CD14-positive monocyte (primary cell): ENCODE measurements at regions not wholly inside any gene's neighbourhood (a gene's known extent, or its start where the extent isn't known, plus 50 kb on each side); places are given as distances from the start of the nearest gene placed in this dataset.

Experiments used
- DNase-seq, 3 donors: peaks; one replicate each; pipeline ENCODE4 v3.0.0-alpha.2; 2011 to 2022
- H2AFZ ChIP-seq: 2 replicates; pipeline ENCODE4 v1.6.0; 2012; ENCODE audit warnings: mild to moderate bottlenecking, low read depth, low read length, inconsistent platforms; ENCODE audit not compliant: insufficient read depth, poor library complexity, severe bottlenecking
- H3K27ac ChIP-seq, 2 donors: 1 replicate in 1 of 2; 2 replicates in 1 of 2; pipeline ENCODE4 v1.5.1; 2012 to 2013; ENCODE audit warnings: low read length in 2 of 2, control low read depth in 1 of 2, inconsistent platforms in 1 of 2, low read depth in 1 of 2, mild to moderate bottlenecking in 1 of 2
- H3K27me3 ChIP-seq, 2 donors: one replicate each; pipeline versions ENCODE4 v1.6.0 to v1.6.1; 2011 to 2013; ENCODE audit warnings: low read length in 2 of 2; ENCODE audit not compliant: control insufficient read depth in 2 of 2, insufficient read depth in 2 of 2
- H3K36me3 ChIP-seq, 2 donors: replicated peaks in 1 of 2; 1 replicate in 1 of 2; 2 replicates in 1 of 2; pipeline versions ENCODE4 v1.5.1 to v1.6.1; 2012 to 2013; ENCODE audit warnings: low read length in 2 of 2, control low read depth in 1 of 2, inconsistent platforms in 1 of 2, mild to moderate bottlenecking in 1 of 2; ENCODE audit not compliant: insufficient read depth in 2 of 2, control insufficient read depth in 1 of 2
- H3K4me1 ChIP-seq, 2 donors: 1 replicate in 1 of 2; 2 replicates in 1 of 2; pipeline versions ENCODE4 v1.5.1 to v1.6.1; 2012 to 2013; ENCODE audit warnings: low read length in 2 of 2, control low read depth in 1 of 2, inconsistent platforms in 1 of 2, mild to moderate bottlenecking in 1 of 2, moderate library complexity in 1 of 2; ENCODE audit not compliant: insufficient read depth in 2 of 2, control insufficient read depth in 1 of 2
- H3K4me2 ChIP-seq: replicated peaks from 2 replicates; pipeline ENCODE3; 2012; ENCODE audit warnings: low read length, moderate library complexity, mild to moderate bottlenecking; ENCODE audit not compliant: poor library complexity, severe bottlenecking; ENCODE audit errors: extremely low read depth
- H3K4me3 ChIP-seq, 3 experiments: fragments of 200-600 bp in 1 of 3; sonication (generic) in 1 of 3; replicated peaks in 1 of 3; 1 replicate in 2 of 3; 2 replicates in 1 of 3; pipeline ENCODE4 v1.5.1; 2011 to 2013; ENCODE audit warnings: low read length in 3 of 3, mild to moderate bottlenecking in 3 of 3, control low read depth in 2 of 3, low read depth in 2 of 3, inconsistent platforms in 1 of 3, moderate library complexity in 1 of 3
- H3K79me2 ChIP-seq: 2 replicates; pipeline ENCODE4 v1.6.0; 2012; ENCODE audit warnings: mild to moderate bottlenecking, control low read depth, inconsistent platforms, low read length, moderate library complexity; ENCODE audit not compliant: insufficient read depth
- H3K9ac ChIP-seq: 2 replicates; pipeline ENCODE4 v1.6.0; 2017; ENCODE audit warnings: low read length, mild to moderate bottlenecking; ENCODE audit not compliant: insufficient read depth, poor library complexity, severe bottlenecking
- H3K9me3 ChIP-seq, 2 donors: replicated peaks in 1 of 2; 1 replicate in 1 of 2; 2 replicates in 1 of 2; pipeline versions ENCODE4 v1.5.1 to v1.6.1; 2012 to 2013; ENCODE audit warnings: low read length in 2 of 2, control low read depth in 1 of 2; ENCODE audit not compliant: control insufficient read depth in 1 of 2, insufficient read depth in 1 of 2
- H4K20me1 ChIP-seq: 2 replicates; pipeline ENCODE4 v1.6.0; 2012; ENCODE audit warnings: mild to moderate bottlenecking, low read length, control low read depth, moderate library complexity; ENCODE audit not compliant: insufficient read depth
- H3K27ac Mint-ChIP-seq, 7 donors: one replicate each; pipeline ENCODE4 v1.8.0; 2020; ENCODE audit warnings: mild to moderate bottlenecking in 7 of 7, mixed read lengths in 7 of 7, moderate library complexity in 6 of 7, inconsistent platforms in 2 of 7
- H3K27me3 Mint-ChIP-seq, 3 donors: one replicate each; pipeline ENCODE4 v1.8.0; 2021 to 2022; ENCODE audit warnings: low read depth in 3 of 3, mild to moderate bottlenecking in 3 of 3, mixed read lengths in 3 of 3, moderate library complexity in 3 of 3, inconsistent platforms in 1 of 3
- H3K36me3 Mint-ChIP-seq, 2 donors: one replicate each; pipeline ENCODE4 v1.8.0; 2020; ENCODE audit warnings: mixed read lengths in 2 of 2, inconsistent platforms in 1 of 2, mild to moderate bottlenecking in 1 of 2
- H3K4me1 Mint-ChIP-seq: one replicate; pipeline ENCODE4 v1.8.0; 2020; ENCODE audit warnings: mild to moderate bottlenecking, mixed read lengths
- H3K4me3 Mint-ChIP-seq, 2 donors: one replicate each; pipeline ENCODE4 v1.8.0; 2020; ENCODE audit warnings: mild to moderate bottlenecking in 2 of 2, mixed read lengths in 2 of 2, moderate library complexity in 1 of 2
- H3K9me3 Mint-ChIP-seq, 7 donors: one replicate each; pipeline ENCODE4 v1.8.0; 2020 to 2022; ENCODE audit warnings: mixed read lengths in 7 of 7, mild to moderate bottlenecking in 6 of 7, moderate library complexity in 6 of 7, inconsistent platforms in 2 of 7
- CTCF ChIP-seq: fragments of 200-600 bp; IDR thresholded peaks from one replicate; pipeline ENCODE4 v1.8.0; 2022; ENCODE audit warnings: antibody characterized with exemption, mild to moderate bottlenecking
- WGBS: methylation state at CpG from one replicate; pipeline ENCODE4 v1.1.5; 2013; ENCODE audit warnings: missing lambda C conversion rate; ENCODE audit not compliant: insufficient coverage; 5-methylcytosine and 5-hydroxymethylcytosine counted together
- intact Hi-C, 2 donors: fragments of 100-400 bp; cut with micrococcal nuclease; formaldehyde crosslinking; loops; one replicate each; pipeline versions ENCODE4 v1.15.0 to v1.15.1; 2023

- Mint-ChIP-seq H3K4me3 (no peak overlapping the region), H3K4me1 (no peaks in the 10 kb centered on the region), H3K36me3 (no peaks in the 10 kb centered on the region), H3K27ac (no peak overlapping the region), H3K9me3 (peaks cover 0 to 6% (median 0%) of the 10 kb centered on the region in 7 donors), H3K27me3 (peaks cover 0 to 7% (median 2%) of the 10 kb centered on the region in 3 donors)
- H3K27ac ChIP-seq: no peak overlapping the region
- H3K9ac ChIP-seq: no peak overlapping the region
- no peak overlapping the region for H2AFZ ChIP-seq
- no peak overlapping the region for H3K4me3 ChIP-seq
- no peaks in the 10 kb centered on the region for H4K20me1 ChIP-seq
- H3K36me3 ChIP-seq: no peaks in the 10 kb centered on the region
- H3K79me2 ChIP-seq: no peaks in the 10 kb centered on the region
- H3K4me1 ChIP-seq: no peaks in the 10 kb centered on the region
- peaks cover 0 to 3% of the 10 kb centered on the region in 2 donors for H3K9me3 ChIP-seq
- H3K4me2 ChIP-seq: no peak overlapping the region
- intact Hi-C loops: no loop called here
- TF ChIP-seq CTCF: no peak
- no peaks in the 10 kb centered on the region for H3K27me3 ChIP-seq
- DNase-seq: no peak
- whole genome bisulfite sequencing: no CpG with 5 or more reads among the region's 1 CpG
Observed at GRCh38 chr1:219430419-219430818, 182.5 kb downstream of the ZC3H11B start.

GRCh38 chr1:219428651-219429050, 184.3 kb downstream of the ZC3H11B start:
- intact Hi-C loops: no loop called here
- H3K27ac Mint-ChIP-seq: no peak overlapping the region
- Histone ChIP-seq H3K79me2 (no peaks in the 10 kb centered on the region), H2AFZ (no peak overlapping the region), H3K36me3 (no peaks in the 10 kb centered on the region), H3K27ac (no peak overlapping the region), H3K9ac (no peak overlapping the region), H4K20me1 (no peaks in the 10 kb centered on the region), H3K4me2 (no peak overlapping the region), H3K4me3 (no peak overlapping the region), H3K9me3 (peaks cover 0 to 3% of the 10 kb centered on the region in 2 donors), H3K27me3 (no peaks in the 10 kb centered on the region), H3K4me1 (no peaks in the 10 kb centered on the region)
- no peak for DNase-seq
- no peaks in the 10 kb centered on the region for H3K36me3 Mint-ChIP-seq
- WGBS: 92% methylated on average over 4 of the region's 5 CpGs
- peaks cover 0 to 6% (median 0%) of the 10 kb centered on the region in 7 donors for H3K9me3 Mint-ChIP-seq
- peaks cover 0 to 7% (median 2%) of the 10 kb centered on the region in 3 donors for H3K27me3 Mint-ChIP-seq
- H3K4me1 Mint-ChIP-seq: no peaks in the 10 kb centered on the region
- no peak overlapping the region for H3K4me3 Mint-ChIP-seq
- no peak for TF ChIP-seq CTCF
